Vagina (tissue), 2 donors: ENCODE measurements at regions not wholly inside any gene's neighbourhood (a gene's known extent, or its start where the extent isn't known, plus 50 kb on each side); places are given as distances from the start of the nearest gene placed in this dataset.

Source experiments
- CTCF ChIP-seq, 3 experiments: fragments of 450-650 bp in 2 of 3; fragments of 200-600 bp in 1 of 3; sonication (generic) in 1 of 3; IDR thresholded peaks; one replicate each; pipeline ENCODE4 v1.5.1; 2017 to 2019; ENCODE audit warnings: antibody characterized with exemption in 3 of 3, mild to moderate bottlenecking in 2 of 3, moderate library complexity in 2 of 3
- POLR2A ChIP-seq, 2 donors: fragments of 450-650 bp; IDR thresholded peaks; one replicate each; pipeline ENCODE4 v1.6.1; 2017; ENCODE audit warnings: antibody characterized with exemption in 2 of 2, mild to moderate bottlenecking in 2 of 2, moderate library complexity in 2 of 2
- POLR2AphosphoS5 ChIP-seq, 2 donors: sonication (generic); formaldehyde crosslinking; IDR thresholded peaks; one replicate each; pipeline ENCODE4 v1.9.0; 2017; ENCODE audit warnings: antibody characterized with exemption in 2 of 2, mild to moderate bottlenecking in 2 of 2, low read depth in 1 of 2; ENCODE audit not compliant: insufficient read depth in 1 of 2

- TF ChIP-seq CTCF (IDR thresholded peaks at IDR 0.05) (no peak), POLR2A (IDR thresholded peaks at IDR 0.05) (no peak), POLR2AphosphoS5 (IDR thresholded peaks at IDR 0.05; ENCODE audit: insufficient read depth in 1 of 2, low read depth in 1 of 2) (no peak)
These were observed 52.7 kb upstream of the RAI2 start for GRCh38 chrX:17913801-17914200.
